Left ventricle myocardium inferior (tissue), 1 donor: ENCODE measurements at regions not wholly inside any gene's neighbourhood (a gene's known extent, or its start where the extent isn't known, plus 50 kb on each side); places are given as distances from the start of the nearest gene placed in this dataset.

Source experiments
- DNase-seq: peaks from one replicate; pipeline ENCODE4 v3.0.0-alpha.2; 2020
- H3K27ac ChIP-seq: fragments of 200-600 bp; replicated peaks from 2 replicates; pipeline ENCODE4 v1.8.0; 2021
- H3K27me3 ChIP-seq: fragments of 200-600 bp; 2 replicates; pipeline ENCODE4 v1.8.0; 2021; ENCODE audit warnings: low read depth
- H3K36me3 ChIP-seq: fragments of 200-600 bp; 2 replicates; pipeline ENCODE4 v1.8.0; 2021
- H3K4me1 ChIP-seq: fragments of 200-600 bp; 2 replicates; pipeline ENCODE4 v1.8.0; 2021
- H3K4me3 ChIP-seq: fragments of 200-600 bp; 2 replicates; pipeline ENCODE4 v1.8.0; 2021; ENCODE audit warnings: mild to moderate bottlenecking, moderate library complexity
- H3K9me3 ChIP-seq: fragments of 200-600 bp; replicated peaks from 2 replicates; pipeline ENCODE4 v1.8.0; 2021
- intact Hi-C: fragments of 100-400 bp; cut with micrococcal nuclease; formaldehyde crosslinking; loops from one replicate; pipeline ENCODE4 v1.11.0; 2022
- TF ChIP-seq, protein P1 (sequence below): fragments of 200-600 bp; IDR thresholded peaks from 2 replicates; pipeline ENCODE4 v1.8.0; 2021; ENCODE audit warnings: antibody characterized with exemption, mild to moderate bottlenecking, borderline replicate concordance
- donor health status: DM: no; HTN: yes; CAD: no; lungs with severe emphysema.

- no peak overlapping the region for H3K27ac ChIP-seq
- no peak for DNase-seq
- intact Hi-C loops: no loop called here
- H3K27me3 ChIP-seq: peaks cover 68% of the 10 kb centered on the region
- H3K36me3 ChIP-seq: no peaks in the 10 kb centered on the region
- no peaks in the 10 kb centered on the region for H3K4me1 ChIP-seq
- no peaks in the 10 kb centered on the region for H3K9me3 ChIP-seq
- H3K4me3 ChIP-seq: no peak overlapping the region
- TF ChIP-seq, protein P1, sequence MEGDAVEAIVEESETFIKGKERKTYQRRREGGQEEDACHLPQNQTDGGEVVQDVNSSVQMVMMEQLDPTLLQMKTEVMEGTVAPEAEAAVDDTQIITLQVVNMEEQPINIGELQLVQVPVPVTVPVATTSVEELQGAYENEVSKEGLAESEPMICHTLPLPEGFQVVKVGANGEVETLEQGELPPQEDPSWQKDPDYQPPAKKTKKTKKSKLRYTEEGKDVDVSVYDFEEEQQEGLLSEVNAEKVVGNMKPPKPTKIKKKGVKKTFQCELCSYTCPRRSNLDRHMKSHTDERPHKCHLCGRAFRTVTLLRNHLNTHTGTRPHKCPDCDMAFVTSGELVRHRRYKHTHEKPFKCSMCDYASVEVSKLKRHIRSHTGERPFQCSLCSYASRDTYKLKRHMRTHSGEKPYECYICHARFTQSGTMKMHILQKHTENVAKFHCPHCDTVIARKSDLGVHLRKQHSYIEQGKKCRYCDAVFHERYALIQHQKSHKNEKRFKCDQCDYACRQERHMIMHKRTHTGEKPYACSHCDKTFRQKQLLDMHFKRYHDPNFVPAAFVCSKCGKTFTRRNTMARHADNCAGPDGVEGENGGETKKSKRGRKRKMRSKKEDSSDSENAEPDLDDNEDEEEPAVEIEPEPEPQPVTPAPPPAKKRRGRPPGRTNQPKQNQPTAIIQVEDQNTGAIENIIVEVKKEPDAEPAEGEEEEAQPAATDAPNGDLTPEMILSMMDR: no peak
Measured at GRCh38 chr4:4921077-4921476, 61.6 kb downstream of the MSX1 start.

- H3K27me3 ChIP-seq: peaks cover 62% of the 10 kb centered on the region
- TF ChIP-seq, protein P1: no peak
- no peak for DNase-seq
- no peak overlapping the region for H3K27ac ChIP-seq
- no peaks in the 10 kb centered on the region for H3K4me1 ChIP-seq
- H3K9me3 ChIP-seq: peaks cover 6% of the 10 kb centered on the region
- no peak overlapping the region for H3K4me3 ChIP-seq
- intact Hi-C loops: no loop called here
- no peaks in the 10 kb centered on the region for H3K36me3 ChIP-seq
Measured at GRCh38 chr4:4922441-4922840, 63.0 kb downstream of the MSX1 start.

GRCh38 chr4:4923201-4923600 is 63.7 kb downstream of the MSX1 start:
- peaks cover 55% of the 10 kb centered on the region for H3K27me3 ChIP-seq
- DNase-seq: no peak
- no peak overlapping the region for H3K27ac ChIP-seq
- H3K36me3 ChIP-seq: no peaks in the 10 kb centered on the region
- peaks cover 6% of the 10 kb centered on the region for H3K9me3 ChIP-seq
- TF ChIP-seq, protein P1: no peak
- intact Hi-C loops: no loop called here
- H3K4me1 ChIP-seq: no peaks in the 10 kb centered on the region
- no peak overlapping the region for H3K4me3 ChIP-seq

- H3K27ac ChIP-seq: no peak overlapping the region
- DNase-seq: no peak
- intact Hi-C loops: no loop called here
- no peaks in the 10 kb centered on the region for H3K4me1 ChIP-seq
- peaks cover 27% of the 10 kb centered on the region for H3K27me3 ChIP-seq
- no peaks in the 10 kb centered on the region for H3K36me3 ChIP-seq
- peaks cover 6% of the 10 kb centered on the region for H3K9me3 ChIP-seq
- TF ChIP-seq, protein P1: no peak
- H3K4me3 ChIP-seq: no peak overlapping the region
Measured at GRCh38 chr4:4930677-4931076, 71.2 kb downstream of the MSX1 start.

GRCh38 chr4:4935974-4936373 is 76.5 kb downstream of the MSX1 start:
- no peaks in the 10 kb centered on the region for H3K9me3 ChIP-seq
- H3K27ac ChIP-seq: no peak overlapping the region
- no peak for DNase-seq
- intact Hi-C loops: no loop called here
- no peaks in the 10 kb centered on the region for H3K4me1 ChIP-seq
- TF ChIP-seq, protein P1: no peak
- H3K36me3 ChIP-seq: no peaks in the 10 kb centered on the region
- peaks cover 73% of the 10 kb centered on the region for H3K27me3 ChIP-seq
- no peak overlapping the region for H3K4me3 ChIP-seq

- DNase-seq: no peak
- no peak overlapping the region for H3K4me3 ChIP-seq
- TF ChIP-seq, protein P1: no peak
- H3K27me3 ChIP-seq: peaks cover 84% of the 10 kb centered on the region
- H3K4me1 ChIP-seq: no peaks in the 10 kb centered on the region
- H3K36me3 ChIP-seq: no peaks in the 10 kb centered on the region
- intact Hi-C loops: no loop called here
- H3K9me3 ChIP-seq: no peaks in the 10 kb centered on the region
- H3K27ac ChIP-seq: no peak overlapping the region
Measured at GRCh38 chr4:4937926-4938325, 78.5 kb downstream of the MSX1 start.
